GM19397 (cell line): ENCODE measurements at regions not wholly inside any gene's neighbourhood (a gene's known extent, or its start where the extent isn't known, plus 50 kb on each side); places are given as distances from the start of the nearest gene placed in this dataset.
"Not testable (repeated sequence)": the region's sequence is repeated elsewhere in the genome, so short reads cannot be mapped to it uniquely, and the experiment has no call there.

ENCODE experiments used
- ATAC-seq: cut with Tn5 transposase; IDR thresholded peaks from one replicate; pipeline ENCODE4 v1.9.1; 2021; ENCODE audit warnings: mild to moderate bottlenecking, moderate library complexity; ENCODE audit not compliant: unreplicated experiment

DNA sequence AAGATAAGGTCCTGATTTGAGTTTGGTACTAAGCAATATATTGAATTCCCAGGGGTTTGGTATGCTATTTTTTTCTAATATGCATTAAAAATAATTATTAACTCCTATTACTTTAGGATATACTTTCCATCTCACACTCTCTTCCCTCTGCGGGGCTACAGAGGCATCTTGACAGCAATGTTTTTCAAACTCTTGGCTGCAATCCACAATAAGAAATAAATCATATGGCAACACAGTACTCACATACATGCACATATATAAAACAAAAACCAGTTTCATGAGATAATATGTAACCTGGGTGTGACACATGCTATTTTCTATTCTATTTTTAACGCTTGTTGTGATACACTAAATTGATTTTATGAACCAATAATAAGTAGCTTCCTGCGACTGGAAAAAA lies 189.5 kb downstream of the UNC5CL start:
- no peak for ATAC-seq

DNA sequence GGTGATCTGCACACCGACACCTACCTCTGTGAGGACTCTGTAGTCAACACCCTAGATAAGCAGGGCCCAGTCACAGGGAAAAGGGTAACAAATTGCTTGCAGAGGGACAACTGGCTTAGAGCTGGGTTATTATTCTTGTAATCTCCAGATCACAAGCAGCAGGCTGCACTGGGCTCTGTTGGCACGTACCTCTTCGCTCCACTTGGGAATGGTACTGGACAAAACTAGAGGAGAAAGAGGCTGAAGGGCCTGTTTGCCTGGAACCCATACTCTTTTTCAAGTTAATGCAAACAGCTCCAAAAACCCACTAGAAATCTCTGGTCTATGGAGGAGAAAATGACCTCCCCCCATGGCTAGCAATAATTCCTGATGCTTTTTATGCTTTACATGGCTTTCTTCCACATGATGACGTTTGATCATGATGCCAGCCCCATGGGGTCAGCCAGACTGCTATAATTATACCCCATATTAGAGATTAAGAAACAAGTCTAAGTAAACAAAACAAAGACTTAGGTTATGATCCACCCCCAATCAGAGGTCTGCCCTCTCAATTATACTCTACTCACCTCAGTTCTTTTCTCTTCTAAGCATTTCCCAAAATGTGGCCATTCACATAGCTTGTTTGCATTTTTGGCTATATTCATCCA lies 190.0 kb downstream of the UNC5CL start:
- no peak for ATAC-seq

DNA sequence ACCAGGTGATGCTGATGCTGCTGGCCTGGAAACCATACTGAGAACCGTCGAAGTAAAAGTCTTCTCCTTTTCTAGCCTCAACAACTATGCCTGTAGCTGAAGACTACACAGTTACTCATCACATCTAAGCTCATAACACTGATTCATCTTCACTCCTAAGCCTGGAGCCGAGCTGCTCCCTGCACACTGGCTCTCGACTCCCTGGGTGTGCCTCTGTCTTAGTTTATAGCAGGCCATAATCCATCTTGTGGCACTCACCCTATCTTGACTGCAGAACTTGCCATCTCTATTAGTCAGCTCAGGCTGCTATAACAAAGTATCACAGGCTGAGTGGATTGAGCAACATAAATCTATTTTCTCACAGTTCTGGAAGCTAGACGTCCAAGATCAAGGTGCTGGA lies 191.0 kb downstream of the UNC5CL start:
- no peak for ATAC-seq

DNA sequence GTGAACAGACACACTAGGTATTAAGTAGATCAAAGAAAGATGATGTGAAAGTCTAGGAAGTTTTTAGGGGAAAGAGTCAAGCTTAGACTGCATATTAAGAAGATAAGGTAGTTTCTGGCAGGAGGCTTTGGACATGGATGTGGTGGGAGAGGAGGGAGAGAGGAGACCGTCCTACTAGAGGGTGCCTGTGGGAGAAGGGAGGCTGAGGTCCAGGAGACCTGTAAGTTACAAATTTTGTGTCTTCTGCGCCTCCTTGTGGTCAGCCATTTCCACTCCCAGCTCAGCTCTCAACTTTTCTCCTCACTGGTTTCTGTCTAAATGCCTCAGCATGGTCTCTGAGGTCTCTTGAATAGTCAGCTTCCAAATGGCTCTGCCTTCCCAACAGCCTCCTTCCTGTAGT lies 193.5 kb downstream of the UNC5CL start:
- ATAC-seq, result no peak

DNA sequence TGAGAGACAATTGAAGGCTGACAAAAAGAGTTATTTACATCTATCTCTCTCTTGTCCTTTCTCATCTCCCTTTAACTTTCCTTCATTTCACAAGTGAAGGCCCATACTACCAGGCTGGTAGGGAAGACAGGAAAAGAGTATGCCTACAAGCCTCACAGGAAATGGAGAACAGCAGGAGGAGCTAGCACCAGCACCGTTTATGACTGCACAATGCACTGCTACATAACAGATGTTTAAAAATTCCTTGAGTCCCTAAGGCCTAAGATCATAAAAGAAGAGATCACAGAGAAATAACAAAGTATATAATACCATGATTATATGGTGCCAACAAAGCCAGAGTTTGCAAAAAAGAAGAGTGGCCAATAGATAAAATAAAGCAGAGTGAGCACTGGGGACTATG lies 194.8 kb downstream of the UNC5CL start:
- no peak for ATAC-seq

DNA sequence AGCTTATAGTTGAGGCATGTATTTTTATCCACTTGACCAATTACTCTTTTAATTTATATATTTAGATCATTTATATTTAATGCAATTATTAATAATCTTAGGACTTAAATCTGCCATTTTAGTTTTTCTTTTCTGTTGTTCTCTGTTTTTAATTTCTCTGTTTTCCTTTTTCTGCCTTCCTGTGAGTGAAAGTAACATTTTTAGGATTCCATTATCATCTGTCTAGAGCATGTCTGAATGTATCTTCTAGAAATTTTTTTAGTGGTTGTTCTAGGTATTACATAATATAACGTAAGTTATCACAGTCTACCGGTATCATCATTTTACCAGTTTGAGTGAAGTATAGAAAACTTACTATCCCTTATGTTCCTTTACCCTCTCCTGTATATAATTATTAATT lies 197.3 kb downstream of the UNC5CL start:
- no peak for ATAC-seq

DNA sequence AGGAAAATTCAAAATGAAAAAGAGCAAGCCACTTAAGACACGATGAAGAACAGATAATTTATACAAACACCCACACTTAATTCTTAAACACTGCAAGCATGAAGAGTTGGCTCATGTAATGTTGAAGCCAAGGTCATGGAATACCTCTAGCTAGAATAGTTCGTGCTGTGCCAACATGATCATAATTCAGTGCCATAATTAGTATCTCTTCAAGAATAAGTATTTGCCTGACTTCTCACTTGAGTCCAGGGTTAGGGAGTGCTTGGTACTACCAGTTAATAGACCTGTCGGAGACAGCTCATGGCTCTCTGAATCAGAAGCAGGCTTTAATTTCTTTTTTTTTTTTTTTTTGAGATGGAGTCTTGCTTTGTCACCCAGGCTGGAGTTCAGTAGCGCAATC lies 206.3 kb downstream of the UNC5CL start:
- no peak for ATAC-seq

DNA sequence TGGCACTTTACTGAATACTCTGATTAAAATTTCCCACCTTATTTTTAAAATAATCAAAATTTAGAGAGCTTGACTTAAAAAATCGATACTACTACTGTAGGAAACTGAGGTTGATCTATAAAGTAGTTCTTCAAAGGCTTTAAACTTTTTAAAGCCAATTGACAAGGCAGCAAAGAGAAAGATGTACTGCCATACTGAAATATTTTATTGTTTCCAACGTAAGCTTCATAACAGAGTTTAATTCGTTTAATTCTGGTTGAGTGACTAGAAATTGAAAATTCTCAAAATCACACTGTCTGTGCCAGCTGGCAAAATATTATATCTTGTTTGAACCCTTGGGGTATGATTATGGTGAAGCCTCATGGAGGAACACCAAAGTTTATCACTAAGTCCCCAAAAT lies 207.6 kb downstream of the UNC5CL start:
- ATAC-seq, result no peak

DNA sequence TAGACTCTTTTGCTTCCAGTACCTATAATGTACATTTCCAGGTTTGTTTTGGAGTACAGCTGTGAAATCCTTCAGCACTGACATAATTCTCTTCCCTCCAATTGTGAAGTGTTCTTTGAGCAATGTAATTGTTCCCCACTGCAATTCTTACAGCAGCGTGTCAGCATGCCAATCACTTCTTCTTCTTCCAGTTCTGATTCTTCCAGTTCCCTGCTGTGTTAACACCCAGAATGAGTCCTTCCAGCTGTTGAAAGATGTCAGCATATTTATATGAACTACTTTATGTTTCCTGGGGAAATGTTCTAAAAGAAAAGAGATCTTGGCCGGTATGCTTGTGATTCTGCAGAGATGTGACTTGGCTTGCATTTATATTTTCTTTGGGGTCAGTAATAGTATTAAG lies 213.9 kb downstream of the UNC5CL start:
- no peak for ATAC-seq

DNA sequence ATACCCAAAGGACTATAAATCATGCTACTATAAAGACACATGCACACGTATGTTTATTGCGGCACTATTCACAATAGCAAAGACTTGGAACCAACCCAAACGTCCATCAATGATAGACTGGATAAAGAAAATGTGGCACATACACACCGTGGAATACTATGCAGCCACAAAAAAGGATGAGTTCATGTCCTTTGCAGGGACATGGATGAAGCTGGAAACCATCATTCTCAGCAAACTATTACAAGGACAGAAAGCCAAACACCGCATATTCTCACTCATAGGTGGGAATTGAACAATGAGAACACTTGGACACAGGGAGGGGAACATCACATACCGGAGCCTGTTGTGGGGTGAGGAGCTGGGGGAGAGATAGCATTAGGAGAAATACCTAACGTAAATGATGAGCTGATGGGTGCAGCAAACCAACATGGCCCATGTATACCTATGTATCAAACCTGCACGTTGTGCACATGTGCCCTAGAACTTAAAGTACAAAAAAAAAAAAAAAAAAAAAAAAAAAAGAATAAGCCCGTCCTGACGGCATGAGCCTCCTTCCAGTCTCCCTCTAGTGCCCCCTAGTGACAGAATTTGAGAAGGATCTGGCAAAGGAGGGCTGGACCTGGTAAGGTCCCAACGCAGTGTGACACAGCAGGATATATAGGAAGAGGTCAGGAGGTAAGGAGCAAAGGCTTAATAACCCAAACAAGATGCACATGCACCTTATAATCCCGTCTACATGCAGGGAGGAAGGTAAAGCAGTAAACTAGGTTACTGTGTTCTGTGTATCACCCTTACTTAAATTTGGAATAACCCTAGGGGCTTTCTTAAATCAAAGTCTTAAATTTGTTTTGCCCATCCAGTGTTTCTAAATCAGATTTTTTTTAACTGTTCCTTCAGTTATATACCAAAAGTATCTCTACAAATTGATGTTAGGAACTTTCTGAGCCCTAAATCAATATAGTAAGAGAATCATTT lies 214.8 kb downstream of the UNC5CL start:
- not testable (repeated sequence) for ATAC-seq

DNA sequence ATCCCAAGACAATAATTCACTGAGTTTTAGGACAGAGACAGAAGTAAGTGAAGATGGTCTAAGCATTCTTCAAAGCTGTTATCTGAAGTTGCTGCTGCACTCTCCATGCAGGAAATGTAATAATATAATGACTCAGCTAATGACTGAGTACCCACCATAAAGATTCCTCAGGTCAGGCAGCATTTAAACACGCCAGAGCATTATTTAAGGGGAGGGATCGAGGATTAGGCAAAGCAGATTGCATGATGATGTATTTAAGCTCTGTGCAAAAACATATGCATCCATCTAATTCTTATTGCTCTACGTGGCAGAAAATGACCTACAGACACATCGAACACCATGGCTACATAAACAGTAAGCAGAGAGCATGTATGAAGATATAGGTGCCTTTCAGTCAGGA lies 216.4 kb downstream of the UNC5CL start:
- ATAC-seq, result no peak

DNA sequence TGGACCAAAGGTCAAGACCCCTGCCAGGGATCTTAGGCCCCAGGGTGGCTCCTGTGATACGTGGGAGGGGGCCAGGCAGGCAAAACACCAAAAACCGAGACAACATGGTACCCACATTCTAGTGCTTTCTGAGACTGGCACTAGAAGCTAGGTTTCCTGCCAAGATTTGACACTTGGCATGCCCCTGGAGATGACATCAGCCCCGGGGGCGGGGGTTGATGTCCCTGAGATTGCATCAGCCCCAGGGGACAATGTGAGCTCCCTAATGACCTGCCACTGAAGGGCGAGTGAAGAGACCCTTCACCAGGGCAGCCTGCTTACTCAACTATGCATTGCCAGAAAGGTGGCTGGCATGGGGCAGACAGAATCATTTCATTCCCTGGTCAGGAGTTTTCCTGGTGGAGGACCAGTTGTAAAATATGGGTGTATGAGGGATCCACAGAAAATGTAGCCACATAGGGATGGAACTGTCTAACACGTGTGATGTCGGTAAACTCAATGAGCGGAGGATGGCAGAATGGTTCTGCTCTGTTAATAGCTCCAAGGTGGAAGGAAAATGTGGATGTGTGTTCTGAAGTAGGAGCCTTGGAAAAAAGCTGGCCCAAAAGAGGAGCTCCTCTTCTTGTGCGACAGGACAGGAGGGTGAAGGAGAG lies 219.7 kb downstream of the UNC5CL start:
- no peak for ATAC-seq

DNA sequence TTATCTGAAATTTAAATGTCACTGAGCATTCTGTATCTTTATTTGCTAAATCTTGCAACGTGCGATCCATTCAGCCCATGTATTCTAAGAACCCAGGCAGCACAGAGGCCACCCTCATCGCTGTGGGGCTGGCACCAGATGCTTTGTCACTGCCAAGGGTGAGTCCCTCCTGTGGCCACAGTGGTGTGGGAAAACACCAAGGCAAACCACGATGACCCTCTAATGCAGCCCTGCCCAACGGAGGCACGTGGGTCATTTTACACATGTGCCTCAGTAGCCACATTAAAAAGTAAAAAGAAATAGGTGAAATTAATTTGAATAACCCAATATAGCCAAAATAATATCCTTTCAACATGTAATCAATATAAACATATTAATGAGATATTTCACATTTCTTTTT lies 221.7 kb downstream of the UNC5CL start:
- no peak for ATAC-seq

DNA sequence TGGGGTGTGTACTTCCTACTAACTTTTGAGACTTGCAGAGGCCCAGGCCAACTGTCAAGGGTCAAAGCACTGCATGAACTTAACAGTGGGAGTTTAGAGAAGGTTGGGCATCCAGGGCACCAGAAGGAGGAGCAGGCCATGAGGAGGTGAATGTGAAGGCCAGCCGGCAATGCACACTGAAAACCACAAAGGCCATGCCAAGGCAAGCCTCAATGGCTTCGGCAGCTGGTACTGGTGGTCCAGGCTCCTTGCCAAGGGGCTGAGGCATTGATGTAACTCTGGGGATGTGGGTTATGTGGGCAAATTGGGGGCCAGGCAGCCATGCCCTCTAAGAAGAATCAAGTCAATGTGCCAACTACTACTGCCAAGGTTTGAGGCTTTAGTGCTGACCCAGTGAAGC lies 222.4 kb downstream of the UNC5CL start:
- no peak for ATAC-seq

DNA sequence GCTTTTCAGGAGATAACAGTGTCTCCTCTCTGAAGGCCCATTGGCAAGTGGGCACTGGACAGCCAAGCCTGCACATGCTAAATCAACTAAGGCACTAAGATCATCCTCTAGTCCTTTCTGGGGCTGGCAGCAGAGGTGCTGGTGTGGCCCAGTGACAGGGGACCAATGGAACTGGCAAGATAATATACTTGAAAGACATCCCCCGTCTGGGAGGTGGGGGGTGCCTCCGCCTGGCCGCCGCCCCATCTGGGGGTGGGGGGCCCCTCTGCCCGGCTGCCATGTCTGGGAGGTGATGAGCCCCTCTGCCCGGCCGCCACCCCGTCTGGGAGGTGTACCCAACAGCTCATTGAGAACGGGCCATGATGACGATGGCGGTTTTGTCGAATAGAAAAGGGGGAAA lies 223.3 kb downstream of the UNC5CL start:
- no peak for ATAC-seq

DNA sequence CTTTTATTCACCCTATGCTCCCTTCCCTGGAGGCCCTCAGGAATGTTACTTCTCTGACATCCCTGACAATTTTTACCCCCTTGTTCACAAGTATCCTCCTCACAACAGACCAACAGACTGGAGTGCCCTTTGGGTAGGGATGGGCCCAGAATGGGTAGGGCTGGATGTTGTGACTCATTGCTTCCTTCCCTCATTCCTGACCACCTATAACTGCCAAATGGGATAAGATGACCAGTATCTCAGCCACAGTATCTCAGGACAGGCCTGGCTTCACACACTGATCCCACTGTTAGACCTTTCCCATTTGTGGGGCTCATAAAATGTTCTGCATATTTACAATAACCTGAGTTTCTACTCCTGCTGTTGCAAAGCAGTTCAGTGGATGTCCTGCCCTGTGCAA lies 223.0 kb upstream of the LRFN2 start:
- no peak for ATAC-seq

DNA sequence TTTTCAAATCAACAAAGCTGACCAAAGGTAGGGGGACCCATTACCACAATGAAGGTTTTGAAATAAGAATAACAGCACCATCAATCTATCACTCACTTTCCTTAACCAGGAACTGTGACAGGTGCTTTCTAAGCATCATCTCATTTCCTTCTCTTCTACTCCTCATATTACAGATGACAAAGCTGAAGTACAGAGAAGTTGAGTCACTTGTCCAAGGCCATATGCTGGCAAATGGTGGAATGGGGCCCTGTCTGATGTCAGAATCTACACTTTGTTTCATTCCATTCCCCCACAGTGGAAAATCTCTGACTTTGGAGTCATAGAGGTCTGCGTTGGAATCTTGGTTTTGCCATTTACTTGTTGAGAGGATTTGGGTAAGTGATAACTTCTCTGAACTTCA lies 222.5 kb upstream of the LRFN2 start:
- ATAC-seq, result no peak

DNA sequence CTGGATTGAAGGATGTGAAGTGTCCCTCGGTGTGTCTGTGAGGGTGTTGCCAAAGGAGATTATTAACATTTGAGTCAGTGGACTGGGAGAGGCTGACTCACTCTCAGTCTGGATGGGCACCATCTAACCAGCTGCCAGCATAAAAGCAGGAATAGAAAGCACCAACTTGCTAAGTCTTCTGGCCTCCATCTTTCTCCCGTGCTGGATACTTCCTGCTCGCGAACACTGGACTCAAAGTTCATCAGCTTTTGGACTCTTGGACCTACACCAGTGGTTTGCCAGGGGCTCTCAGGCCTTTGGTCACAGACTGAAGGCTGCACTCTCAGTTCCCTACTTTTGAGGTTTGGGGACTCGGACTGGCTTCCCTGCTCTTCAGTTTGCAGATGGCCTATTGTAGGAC lies 220.3 kb upstream of the LRFN2 start:
- no peak for ATAC-seq

DNA sequence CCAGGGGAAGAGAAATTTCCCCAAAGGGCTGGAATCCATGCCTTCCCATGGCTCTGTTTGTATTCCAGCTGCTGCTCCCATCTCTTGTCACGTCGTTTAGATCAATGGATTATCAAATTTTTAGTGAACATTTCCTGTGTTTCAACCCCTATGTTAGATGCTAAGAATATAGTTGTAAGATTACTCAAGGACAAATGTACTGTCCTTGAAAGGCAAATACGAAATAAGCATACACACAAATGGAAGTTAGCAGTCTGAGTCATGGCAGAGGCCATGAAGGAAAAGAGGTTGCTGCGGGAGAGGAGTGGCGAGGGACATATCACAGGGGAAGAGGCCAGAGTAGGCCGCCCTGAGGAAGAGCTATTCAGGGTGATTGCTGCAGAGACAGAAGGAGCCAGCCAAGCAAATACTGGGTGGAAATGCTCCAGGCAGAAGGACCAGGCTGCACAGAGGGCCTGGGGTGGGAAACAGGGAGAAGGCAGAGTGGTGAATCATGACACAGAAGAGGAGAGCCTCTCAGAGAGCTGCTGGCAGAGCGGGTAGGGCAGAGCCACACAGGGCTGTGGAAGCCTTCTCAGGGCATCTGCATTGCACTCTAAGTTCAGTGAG lies 219.2 kb upstream of the LRFN2 start:
- no peak for ATAC-seq

DNA sequence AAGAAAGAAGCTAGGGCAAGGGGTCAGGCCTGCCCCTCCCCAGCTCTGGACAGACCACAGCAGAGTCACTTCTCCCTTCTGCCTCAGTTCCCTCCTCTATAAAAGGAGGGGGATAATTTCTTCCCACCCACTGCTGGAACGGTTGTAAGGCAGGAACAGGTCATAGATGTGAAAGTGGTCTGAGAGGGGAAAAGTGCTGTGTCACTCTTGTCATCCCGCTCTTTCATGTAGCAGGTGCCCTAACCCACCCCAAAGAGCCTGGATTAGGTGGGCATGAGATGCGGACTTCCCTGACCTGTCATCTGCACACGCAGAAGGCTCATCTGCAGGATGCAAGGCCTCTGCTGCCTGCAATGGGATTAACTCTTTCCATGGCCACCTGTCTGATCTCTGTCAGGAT lies 218.2 kb upstream of the LRFN2 start:
- ATAC-seq, result no peak

DNA sequence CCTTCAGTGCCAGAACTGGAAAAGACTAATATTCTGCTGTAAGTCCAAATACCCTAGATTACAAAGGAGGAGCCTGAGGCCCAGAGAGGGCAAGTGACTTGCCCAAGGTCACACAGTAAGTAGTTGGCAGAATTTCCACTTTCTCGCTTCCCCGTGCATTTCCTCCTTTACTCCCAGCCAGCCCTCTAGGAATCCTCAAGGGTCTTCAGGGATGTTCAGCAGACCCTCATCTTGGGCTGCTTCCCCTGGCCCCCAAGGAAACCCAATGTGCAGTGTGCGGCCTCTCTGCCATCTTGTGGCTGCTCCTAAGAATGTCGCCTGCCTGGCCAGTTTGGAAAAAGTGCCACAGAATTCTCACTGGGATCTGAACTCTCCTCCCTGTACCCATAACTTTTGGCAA lies 217.7 kb upstream of the LRFN2 start:
- ATAC-seq, result no peak
